Lung (tissue), 11 donors: ENCODE measurements at regions not wholly inside any gene's neighbourhood (a gene's known extent, or its start where the extent isn't known, plus 50 kb on each side); places are given as distances from the start of the nearest gene placed in this dataset.
"Not testable (repeated sequence)": the region's sequence is repeated elsewhere in the genome, so short reads cannot be mapped to it uniquely, and the experiment has no call there.

ENCODE experiments used
- ATAC-seq: fragments of 200-7000 bp; cut with Tn5 transposase; one replicate; pipeline ENCODE4 v1.9.1; 2020; ENCODE audit warnings: moderate number of reproducible peaks; ENCODE audit not compliant: insufficient read depth, low FRiP score
- DNase-seq, 3 donors: peaks; one replicate each; pipeline ENCODE4 v3.0.0-alpha.2; 2013 to 2017
- H3K27ac ChIP-seq, 2 donors: one replicate each; pipeline ENCODE4 v1.5.1; 2013; ENCODE audit warnings: mild to moderate bottlenecking in 2 of 2, moderate library complexity in 2 of 2, control low read depth in 1 of 2, inconsistent platforms in 1 of 2, low read depth in 1 of 2, low read length in 1 of 2
- H3K27me3 ChIP-seq, 3 donors: one replicate each; pipeline ENCODE4 v1.5.1; 2013; ENCODE audit warnings: low read length in 2 of 3; ENCODE audit not compliant: control insufficient read depth in 3 of 3, insufficient read depth in 3 of 3
- H3K36me3 ChIP-seq, 4 donors: one replicate each; pipeline ENCODE4 v1.5.1; 2013; ENCODE audit warnings: low read length in 4 of 4, mild to moderate bottlenecking in 1 of 4, moderate library complexity in 1 of 4; ENCODE audit not compliant: control insufficient read depth in 4 of 4, insufficient read depth in 4 of 4
- H3K4me1 ChIP-seq, 5 donors: one replicate each; pipeline ENCODE4 v1.5.1; 2013; ENCODE audit warnings: low read length in 5 of 5, mild to moderate bottlenecking in 2 of 5, moderate library complexity in 1 of 5; ENCODE audit not compliant: control insufficient read depth in 5 of 5, insufficient read depth in 5 of 5
- H3K4me3 ChIP-seq: one replicate; pipeline ENCODE4 v1.5.1; 2013; ENCODE audit warnings: mild to moderate bottlenecking, control low read depth, moderate library complexity
- H3K9ac ChIP-seq, 2 donors: one replicate each; pipeline ENCODE4 v1.5.1; 2013; ENCODE audit warnings: low read length in 2 of 2, control low read depth in 1 of 2; ENCODE audit not compliant: insufficient read depth in 1 of 2
- H3K9me3 ChIP-seq, 4 donors: one replicate each; pipeline ENCODE4 v1.5.1; 2013; ENCODE audit warnings: low read length in 3 of 4, mild to moderate bottlenecking in 1 of 4, moderate library complexity in 1 of 4; ENCODE audit not compliant: control insufficient read depth in 4 of 4, insufficient read depth in 3 of 4
- WGBS, 2 donors: extraction: QIAGEN DNeasy Blood & Tissue Kit; methylation state at CpG; one replicate each; pipeline ENCODE4 v1.1.7; 2013; 5-methylcytosine and 5-hydroxymethylcytosine counted together
- TF ChIP-seq, protein P1 (sequence below): IDR thresholded peaks from 2 replicates; pipeline ENCODE4 v1.5.1; 2012; ENCODE audit warnings: mild to moderate bottlenecking; ENCODE audit errors: control extremely low read depth, extremely low read depth
- donor health status: control.
- donor health status: control.
- donor health status: Bipolar disorder and iron deficiency.
- donor health status: healthy.
- donor health status: DM: yes; HTN: yes; CAD: no.

GRCh38 chr2:8382485-8382884, 299.4 kb upstream of the ID2 start:
- TF ChIP-seq, protein P1, sequence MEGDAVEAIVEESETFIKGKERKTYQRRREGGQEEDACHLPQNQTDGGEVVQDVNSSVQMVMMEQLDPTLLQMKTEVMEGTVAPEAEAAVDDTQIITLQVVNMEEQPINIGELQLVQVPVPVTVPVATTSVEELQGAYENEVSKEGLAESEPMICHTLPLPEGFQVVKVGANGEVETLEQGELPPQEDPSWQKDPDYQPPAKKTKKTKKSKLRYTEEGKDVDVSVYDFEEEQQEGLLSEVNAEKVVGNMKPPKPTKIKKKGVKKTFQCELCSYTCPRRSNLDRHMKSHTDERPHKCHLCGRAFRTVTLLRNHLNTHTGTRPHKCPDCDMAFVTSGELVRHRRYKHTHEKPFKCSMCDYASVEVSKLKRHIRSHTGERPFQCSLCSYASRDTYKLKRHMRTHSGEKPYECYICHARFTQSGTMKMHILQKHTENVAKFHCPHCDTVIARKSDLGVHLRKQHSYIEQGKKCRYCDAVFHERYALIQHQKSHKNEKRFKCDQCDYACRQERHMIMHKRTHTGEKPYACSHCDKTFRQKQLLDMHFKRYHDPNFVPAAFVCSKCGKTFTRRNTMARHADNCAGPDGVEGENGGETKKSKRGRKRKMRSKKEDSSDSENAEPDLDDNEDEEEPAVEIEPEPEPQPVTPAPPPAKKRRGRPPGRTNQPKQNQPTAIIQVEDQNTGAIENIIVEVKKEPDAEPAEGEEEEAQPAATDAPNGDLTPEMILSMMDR = no peak
- no peak for DNase-seq
- H3K4me1 ChIP-seq = no peaks in the 10 kb centered on the region
- WGBS, 2 donors = 89 to 93% methylated on average over 4 of the region's 4 CpGs
- H3K27ac ChIP-seq = no peak overlapping the region
- no peaks in the 10 kb centered on the region for H3K27me3 ChIP-seq
- no peak overlapping the region for H3K4me3 ChIP-seq
- no peak overlapping the region for H3K9ac ChIP-seq
- ATAC-seq = no peak
- no peaks in the 10 kb centered on the region for H3K36me3 ChIP-seq
- peaks cover 0 to 2% (median 0%) of the 10 kb centered on the region in 4 donors for H3K9me3 ChIP-seq

DNA sequence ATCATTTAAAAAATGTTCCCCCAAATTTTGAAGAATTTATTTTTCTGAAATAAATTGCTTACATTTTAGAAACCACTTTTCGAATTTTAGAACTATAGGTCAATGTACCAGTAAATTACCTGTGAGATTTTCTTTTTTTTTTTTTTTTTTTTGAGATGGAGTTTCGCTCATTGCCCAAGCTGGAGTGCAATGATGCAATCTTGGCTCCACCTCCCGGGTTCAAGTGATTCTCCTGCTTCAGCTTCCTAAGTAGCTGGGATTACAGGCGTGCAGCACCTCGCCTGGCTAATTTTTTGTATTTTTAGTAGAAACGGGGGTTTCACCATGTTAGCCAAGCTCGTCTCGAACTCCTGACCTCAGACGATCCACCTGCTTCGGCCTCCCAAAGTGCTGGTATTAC, 295.1 kb upstream of the ID2 start:
- not testable (repeated sequence) for H3K9ac ChIP-seq, ATAC-seq, H3K27me3 ChIP-seq, H3K9me3 ChIP-seq, H3K36me3 ChIP-seq, H3K27ac ChIP-seq, H3K4me1 ChIP-seq, H3K4me3 ChIP-seq, DNase-seq
- 57 to 70% methylated on average over 10 of the region's 10 CpGs for WGBS, 2 donors

- peaks cover 0 to 3% (median 0%) of the 10 kb centered on the region in 4 donors for H3K9me3 ChIP-seq
- H3K4me3 ChIP-seq = no peak overlapping the region
- no peak overlapping the region for H3K9ac ChIP-seq
- H3K4me1 ChIP-seq = no peaks in the 10 kb centered on the region
- WGBS, 2 donors = 85 to 89% methylated on average over 2 of the region's 2 CpGs
- TF ChIP-seq, protein P1 = no peak
- no peak for ATAC-seq
- H3K27me3 ChIP-seq = no peaks in the 10 kb centered on the region
- H3K36me3 ChIP-seq = no peaks in the 10 kb centered on the region
- no peak overlapping the region for H3K27ac ChIP-seq
- DNase-seq = no peak
Observed at GRCh38 chr2:8388781-8389180, 293.1 kb upstream of the ID2 start.

GRCh38 chr2:8389431-8390108, 292.3 kb upstream of the ID2 start:
- TF ChIP-seq, protein P1 = no peak
- ATAC-seq (no peak), DNase-seq (no peak)
- Histone ChIP-seq H3K27ac (no peak overlapping the region), H3K9me3 (peaks cover 0 to 3% (median 0%) of the 10 kb centered on the region in 4 donors), H3K9ac (no peak overlapping the region), H3K36me3 (no peaks in the 10 kb centered on the region), H3K4me1 (no peaks in the 10 kb centered on the region), H3K27me3 (no peaks in the 10 kb centered on the region), H3K4me3 (no peak overlapping the region)
- WGBS, 2 donors = 48 to 52% methylated on average over 4 of the region's 4 CpGs
